ENCODE measurements at regions not wholly inside any gene's neighbourhood (a gene's known extent, or its start where the extent isn't known, plus 50 kb on each side); places are given as distances from the start of the nearest gene placed in this dataset.
"Not testable (repeated sequence)": the region's sequence is repeated elsewhere in the genome, so short reads cannot be mapped to it uniquely, and the experiment has no call there.

GRCh38 chr6:144544266-144544830 is 259.2 kb downstream of the UTRN start:
- DNase-seq = no peak

DNA sequence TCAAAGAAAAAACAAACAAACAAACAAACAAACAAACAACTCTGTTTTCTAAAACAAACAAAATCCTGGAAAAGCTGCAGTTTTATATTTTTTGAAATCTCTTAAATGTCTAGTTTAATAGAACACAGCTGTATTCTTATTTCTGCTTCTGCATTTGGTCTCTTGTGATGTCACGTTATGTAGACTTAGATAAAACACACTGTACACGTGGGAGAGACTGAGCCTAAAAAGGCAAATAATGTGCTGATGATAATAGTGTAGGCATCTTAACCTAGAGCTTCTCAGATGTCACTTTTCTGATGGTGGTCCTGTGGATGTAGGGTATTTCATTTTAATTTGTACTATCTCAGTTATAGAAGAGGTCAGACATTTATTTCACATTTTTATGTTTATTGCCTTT is 261.7 kb downstream of the UTRN start:
- DNase-seq = no peak

DNA sequence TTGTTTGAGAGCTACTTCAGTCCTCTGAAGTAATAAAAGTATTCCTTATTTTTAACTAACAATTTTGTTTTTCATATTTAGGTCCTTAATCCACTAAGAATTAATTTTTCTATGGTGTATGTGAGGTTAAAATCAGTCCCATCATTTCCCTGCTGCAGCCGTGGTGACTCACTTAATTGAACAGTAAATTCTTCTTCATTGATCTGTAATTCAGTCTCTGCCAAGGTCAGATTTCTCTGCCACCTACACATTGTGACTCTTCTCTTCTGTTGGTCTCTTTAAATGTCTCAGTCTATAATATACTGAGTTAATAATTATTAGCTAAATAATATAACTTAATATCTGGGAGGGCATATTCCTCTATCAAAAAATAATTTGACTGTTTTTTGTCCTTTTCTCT is 262.3 kb downstream of the UTRN start:
- no peak for DNase-seq

DNA sequence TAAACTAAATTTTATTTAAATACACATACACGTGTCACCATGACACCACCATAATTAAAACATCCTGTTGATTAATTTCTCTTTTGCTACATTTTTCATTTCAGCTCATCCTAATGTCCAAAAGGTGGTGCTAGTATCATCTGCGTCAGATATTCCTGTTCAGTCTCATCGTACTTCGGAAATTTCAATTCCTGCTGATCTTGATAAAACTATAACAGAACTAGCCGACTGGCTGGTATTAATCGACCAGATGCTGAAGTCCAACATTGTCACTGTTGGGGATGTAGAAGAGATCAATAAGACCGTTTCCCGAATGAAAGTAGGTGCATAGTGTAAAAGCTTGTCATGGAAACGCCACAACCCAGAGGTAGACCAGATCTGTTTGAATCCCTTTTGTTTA is 263.4 kb downstream of the UTRN start:
- DNase-seq = no peak

DNA sequence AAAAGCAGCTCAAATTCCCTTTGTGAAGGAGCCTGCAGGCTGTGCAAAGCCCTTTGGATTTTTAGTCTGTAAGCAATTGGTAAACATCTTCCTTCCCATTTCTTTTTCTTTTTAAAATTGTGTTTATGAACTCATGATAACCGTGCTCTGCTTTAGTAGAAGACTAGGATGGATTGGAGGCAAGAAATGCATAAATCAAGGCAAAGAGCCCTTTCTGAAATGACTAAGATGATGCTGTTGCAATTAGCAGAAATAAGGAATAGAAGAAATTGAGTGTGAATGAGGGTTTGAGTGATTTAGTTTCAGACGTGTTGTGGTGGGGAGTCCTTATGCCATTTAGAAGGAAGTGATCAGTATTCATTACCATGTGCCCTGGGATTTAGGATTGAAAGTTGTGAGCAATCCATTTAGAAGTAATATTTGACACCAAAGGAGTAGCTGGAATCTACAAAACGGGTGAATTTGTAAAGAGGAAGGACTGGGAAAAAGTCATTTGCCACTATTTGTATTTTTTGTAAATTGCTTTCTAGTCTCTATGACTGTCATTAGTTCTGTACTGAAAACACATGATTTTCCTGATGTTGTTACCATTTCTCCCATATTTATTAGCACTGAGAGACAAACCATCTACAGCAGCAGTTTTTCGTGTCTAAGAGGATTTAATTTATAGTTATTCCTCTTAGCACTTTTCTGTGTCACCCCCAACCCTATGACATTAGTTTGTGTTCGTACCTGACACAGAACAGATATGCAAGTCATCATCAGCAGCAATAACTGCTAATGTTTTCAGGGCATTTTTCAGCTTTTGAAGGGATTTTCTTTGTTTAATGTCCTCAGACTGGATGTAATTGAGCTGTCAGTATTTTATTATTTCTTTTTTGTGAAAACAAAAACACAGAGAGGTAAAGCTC is 265.0 kb downstream of the UTRN start:
- DNase-seq = no peak

- no peak for DNase-seq
Observed at GRCh38 chr6:144551339-144551738, 266.2 kb downstream of the UTRN start.

- DNase-seq = no peak
Observed at GRCh38 chr6:144555066-144555465, 269.9 kb downstream of the UTRN start.

- DNase-seq = no peak
Observed at GRCh38 chr6:144559865-144560593, 274.9 kb downstream of the UTRN start.

DNA sequence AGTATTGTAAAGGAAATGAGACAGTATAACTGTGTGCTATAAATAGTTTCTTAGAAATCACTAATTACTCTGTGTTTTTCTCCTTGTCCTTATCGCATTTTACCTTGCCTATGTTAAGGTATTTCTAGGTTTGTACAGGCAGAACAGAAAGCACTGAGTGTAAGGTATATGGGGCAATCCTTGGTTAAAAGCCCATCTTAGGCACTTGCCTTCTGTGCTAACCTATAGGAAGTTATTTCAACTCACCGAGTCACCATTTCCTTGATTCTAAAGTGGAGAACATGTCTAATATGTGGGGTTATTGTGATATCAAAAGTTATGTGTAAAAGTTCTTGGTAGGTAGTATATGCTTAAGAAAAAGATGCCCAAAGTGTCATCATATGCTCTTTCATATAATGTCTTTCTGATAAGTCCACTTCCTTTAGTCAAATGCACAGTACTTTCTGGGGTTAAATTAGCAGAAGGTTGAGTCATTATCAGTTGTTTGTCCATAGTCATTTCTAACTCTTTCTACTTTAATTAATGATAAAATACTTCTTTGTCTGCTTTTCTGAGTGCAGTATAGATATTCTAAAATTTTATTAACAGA is 276.4 kb downstream of the UTRN start:
- DNase-seq = no peak

DNA sequence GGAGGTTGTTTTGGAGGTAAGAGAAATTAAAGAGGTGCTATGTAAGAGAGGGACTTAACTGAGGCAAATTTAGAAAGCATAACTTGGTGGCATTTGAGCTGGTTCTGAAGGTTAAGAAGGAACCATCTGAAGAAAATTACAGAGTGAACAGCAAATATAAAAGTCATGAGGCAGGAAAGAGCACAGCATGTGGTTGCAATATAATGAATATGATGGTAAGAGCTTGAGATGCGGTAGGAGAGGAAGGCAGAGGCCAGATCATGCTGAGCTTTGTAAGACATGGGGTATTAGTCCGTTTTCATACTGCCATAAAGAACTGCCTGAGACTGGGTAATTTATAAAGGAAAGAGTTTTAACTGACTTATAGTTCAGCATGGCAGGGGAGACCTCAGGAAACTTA is 279.1 kb downstream of the UTRN start:
- DNase-seq = no peak

GRCh38 chr6:144566868-144567615 is 281.9 kb downstream of the UTRN start:
- no peak for DNase-seq

- DNase-seq = no peak
Observed at GRCh38 chr6:144568241-144568640, 283.1 kb downstream of the UTRN start.

DNA sequence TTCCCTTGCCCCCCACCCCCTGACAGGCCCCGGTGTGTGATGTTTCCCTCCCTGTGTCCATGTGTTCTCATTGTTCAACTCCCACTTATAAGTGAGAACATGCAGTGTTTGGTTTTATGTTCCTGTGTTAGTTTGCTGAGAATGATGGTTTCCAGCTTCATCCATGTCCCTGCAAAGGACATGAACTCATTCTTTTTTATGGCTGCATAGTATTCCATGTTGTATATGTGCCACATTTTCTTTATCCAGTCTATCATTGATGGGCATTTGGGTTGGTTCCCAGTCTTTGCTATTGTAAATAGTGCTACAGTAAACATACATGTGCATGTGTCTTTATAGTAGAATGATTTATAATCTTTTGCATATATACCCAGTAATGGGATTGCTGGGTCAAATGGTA is 287.4 kb downstream of the UTRN start:
- not testable (repeated sequence) for DNase-seq

GRCh38 chr6:144574796-144575195 is 289.7 kb downstream of the UTRN start:
- DNase-seq = no peak

DNA sequence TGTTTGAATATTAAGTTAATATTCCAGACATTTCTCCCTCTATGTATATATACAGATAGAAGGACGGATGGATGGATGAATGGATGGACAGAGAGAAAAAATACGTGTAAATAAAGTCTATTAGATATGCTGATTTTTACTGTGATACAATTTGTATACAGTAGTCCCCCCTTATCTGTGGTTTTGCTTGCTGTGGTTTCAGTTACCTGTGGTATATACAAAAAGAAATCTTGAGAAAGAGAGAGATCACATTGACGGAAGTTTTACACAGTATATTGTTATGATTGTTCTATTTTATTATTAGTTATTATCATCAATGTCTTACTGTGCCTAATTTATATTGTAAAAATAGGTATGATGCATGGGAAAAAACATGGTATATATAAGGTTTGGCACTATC is 290.2 kb downstream of the UTRN start:
- DNase-seq = no peak

GRCh38 chr6:144576871-144577270 is 291.7 kb downstream of the UTRN start:
- DNase-seq = no peak

- DNase-seq = no peak
Observed at GRCh38 chr6:144578385-144579350, 293.5 kb downstream of the UTRN start.

GRCh38 chr6:144580039-144580438 is 294.9 kb downstream of the UTRN start:
- DNase-seq = no peak

DNA sequence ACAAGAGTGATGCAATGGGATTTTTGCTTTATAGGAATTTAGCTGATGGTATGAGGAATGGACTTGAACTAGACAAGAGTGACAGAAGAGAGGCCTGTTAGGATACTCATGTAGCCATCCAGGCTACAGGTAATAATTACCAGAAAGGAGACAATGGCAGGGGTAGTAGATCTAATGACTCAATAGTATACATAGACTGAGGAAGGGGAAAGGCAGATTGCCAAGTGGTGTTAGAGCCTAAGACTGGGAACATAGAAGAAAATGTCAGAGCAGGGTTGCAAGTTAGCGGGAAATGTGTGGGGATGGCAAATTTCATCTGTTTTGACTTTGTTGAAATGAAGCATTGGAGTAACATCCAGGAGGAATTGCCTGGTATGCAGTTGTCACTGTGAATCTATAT is 295.6 kb downstream of the UTRN start:
- DNase-seq = no peak

GRCh38 chr6:144581812-144582537 is 296.8 kb downstream of the UTRN start:
- no peak for DNase-seq

All from NCI-H226 (cell line).